HT-29 (cell line): ENCODE measurements at regions not wholly inside any gene's neighbourhood (a gene's known extent, or its start where the extent isn't known, plus 50 kb on each side); places are given as distances from the start of the nearest gene placed in this dataset. TPM values are rescaled to one million over a fixed set of nuclear protein-coding genes. Genes with fewer than 3 reads are reported as not detected.

ENCODE experiments used
- small RNA-seq: library from RNA; depleted of rRNA; stranded (forward); fragments of <200 nt; gene quantifications from one replicate; pipeline ENCODE3, GENCODE V24; 2014

Small RNAs in the stretch of these regions (small RNA-seq; reads per million reads assigned to genes)
- not detected for gene AC245291.3
- gene IGLVVII-41-1, result not detected
